OCI-LY7 (cell line): ENCODE measurements at regions not wholly inside any gene's neighbourhood (a gene's known extent, or its start where the extent isn't known, plus 50 kb on each side); places are given as distances from the start of the nearest gene placed in this dataset.

Source experiments
- EZH2phosphoT487 ChIP-seq: fragments of 200-600 bp; sonication (generic); IDR thresholded peaks from 2 replicates; pipeline ENCODE4 v1.6.1; 2018; ENCODE audit warnings: low read depth, borderline replicate concordance, mild to moderate bottlenecking, mixed run types, antibody characterized with exemption, low read length, moderate library complexity, mixed read lengths
- TF ChIP-seq, protein P1 (sequence below): fragments of 200-600 bp; sonication (generic); conservative IDR thresholded peaks from 2 replicates; pipeline ENCODE4 v1.5.1; 2014; ENCODE audit warnings: mild to moderate bottlenecking, antibody characterized with exemption, low read length, moderate library complexity, mixed read lengths

DNA sequence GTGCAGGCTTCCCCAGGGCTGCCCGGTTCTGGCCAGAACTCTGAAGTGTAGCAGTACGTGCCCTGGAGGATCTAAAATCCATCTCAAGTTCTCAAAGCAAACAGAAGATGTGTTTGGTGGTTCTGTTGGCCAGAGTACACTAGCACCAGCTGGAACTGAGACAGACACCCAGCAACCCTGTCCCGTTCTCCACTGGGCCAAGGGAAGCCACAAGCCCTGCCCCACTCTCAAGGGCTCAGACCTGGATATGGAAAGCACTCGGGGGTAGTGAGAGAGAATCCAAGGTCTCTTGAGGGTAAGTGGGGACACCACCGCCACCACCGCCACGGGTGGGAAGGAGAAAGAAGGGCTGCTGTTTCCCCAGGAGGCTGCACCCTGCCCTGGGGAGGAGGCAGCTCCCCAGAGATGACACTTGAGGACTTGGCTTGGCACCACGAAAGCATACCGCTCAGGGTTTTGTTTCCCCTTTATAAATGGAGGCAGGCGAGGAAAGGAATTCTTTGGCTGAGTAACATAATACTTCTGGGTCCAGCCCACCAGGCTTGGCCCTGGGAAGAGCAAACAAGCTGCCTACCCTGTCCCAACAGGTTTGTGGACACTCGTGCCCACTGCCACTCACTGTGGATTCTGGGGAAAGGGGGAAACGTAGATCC, 56.1 kb upstream of the POU2AF1 start:
- TF ChIP-seq EZH2phosphoT487: no peak
- TF ChIP-seq, protein P1, sequence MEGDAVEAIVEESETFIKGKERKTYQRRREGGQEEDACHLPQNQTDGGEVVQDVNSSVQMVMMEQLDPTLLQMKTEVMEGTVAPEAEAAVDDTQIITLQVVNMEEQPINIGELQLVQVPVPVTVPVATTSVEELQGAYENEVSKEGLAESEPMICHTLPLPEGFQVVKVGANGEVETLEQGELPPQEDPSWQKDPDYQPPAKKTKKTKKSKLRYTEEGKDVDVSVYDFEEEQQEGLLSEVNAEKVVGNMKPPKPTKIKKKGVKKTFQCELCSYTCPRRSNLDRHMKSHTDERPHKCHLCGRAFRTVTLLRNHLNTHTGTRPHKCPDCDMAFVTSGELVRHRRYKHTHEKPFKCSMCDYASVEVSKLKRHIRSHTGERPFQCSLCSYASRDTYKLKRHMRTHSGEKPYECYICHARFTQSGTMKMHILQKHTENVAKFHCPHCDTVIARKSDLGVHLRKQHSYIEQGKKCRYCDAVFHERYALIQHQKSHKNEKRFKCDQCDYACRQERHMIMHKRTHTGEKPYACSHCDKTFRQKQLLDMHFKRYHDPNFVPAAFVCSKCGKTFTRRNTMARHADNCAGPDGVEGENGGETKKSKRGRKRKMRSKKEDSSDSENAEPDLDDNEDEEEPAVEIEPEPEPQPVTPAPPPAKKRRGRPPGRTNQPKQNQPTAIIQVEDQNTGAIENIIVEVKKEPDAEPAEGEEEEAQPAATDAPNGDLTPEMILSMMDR: no peak
